Neural progenitor cell (in vitro differentiated cells): ENCODE measurements at regions not wholly inside any gene's neighbourhood (a gene's known extent, or its start where the extent isn't known, plus 50 kb on each side); places are given as distances from the start of the nearest gene placed in this dataset.

Experiments used
- DNase-seq: peaks from one replicate; pipeline ENCODE4 v3.0.0-alpha.2; 2016; ENCODE audit warnings: low spot score
- H2AFZ ChIP-seq: fragments of 200-600 bp; sonication (generic); replicated peaks from 2 replicates; pipeline ENCODE4 v1.6.1; 2016; ENCODE audit warnings: antibody characterized with exemption
- H3F3A ChIP-seq: fragments of 200-600 bp; sonication (generic); 2 replicates; pipeline ENCODE4 v1.6.1; 2016; ENCODE audit warnings: antibody characterized with exemption, low read depth
- H3K27ac ChIP-seq: fragments of 200-600 bp; sonication (generic); 2 replicates; pipeline ENCODE4 v1.5.1; 2016; ENCODE audit warnings: mild to moderate bottlenecking
- H3K27me3 ChIP-seq: fragments of 200-600 bp; sonication (generic); 2 replicates; pipeline ENCODE4 v1.6.1; 2016; ENCODE audit warnings: mild to moderate bottlenecking, moderate library complexity
- H3K36me3 ChIP-seq: fragments of 200-600 bp; sonication (generic); 2 replicates; pipeline ENCODE4 v1.5.1; 2016
- H3K4me1 ChIP-seq: fragments of 200-600 bp; sonication (generic); 2 replicates; pipeline ENCODE4 v1.6.1; 2016; ENCODE audit warnings: mixed run types
- H3K4me2 ChIP-seq: fragments of 200-600 bp; sonication (generic); 2 replicates; pipeline ENCODE4 v1.6.1; 2016
- H3K4me3 ChIP-seq: fragments of 200-600 bp; sonication (generic); 2 replicates; pipeline ENCODE4 v1.5.1; 2016
- H3K79me2 ChIP-seq: fragments of 200-600 bp; sonication (generic); 2 replicates; pipeline ENCODE4 v1.6.1; 2016; ENCODE audit warnings: low read depth
- H3K9ac ChIP-seq: fragments of 200-600 bp; sonication (generic); 2 replicates; pipeline ENCODE4 v1.6.1; 2016
- H3K9me3 ChIP-seq: fragments of 200-600 bp; sonication (generic); 2 replicates; pipeline ENCODE4 v1.5.1; 2016; ENCODE audit warnings: low read depth
- H4K20me1 ChIP-seq: fragments of 200-600 bp; sonication (generic); 2 replicates; pipeline ENCODE4 v1.6.1; 2016; ENCODE audit warnings: low read depth
- H3K27ac Mint-ChIP-seq: 3 replicates; pipeline ENCODE4 v1.8.0; 2021; ENCODE audit warnings: mixed read lengths
- H3K27me3 Mint-ChIP-seq: 2 replicates; pipeline ENCODE4 v1.8.0; 2022; ENCODE audit warnings: low read depth, mild to moderate bottlenecking, inconsistent platforms, moderate library complexity, mixed read lengths; ENCODE audit not compliant: insufficient read depth
- H3K36me3 Mint-ChIP-seq: 3 replicates; pipeline ENCODE4 v1.8.0; 2021; ENCODE audit warnings: mixed read lengths
- H3K4me1 Mint-ChIP-seq: 3 replicates; pipeline ENCODE4 v1.8.0; 2021; ENCODE audit warnings: mixed read lengths
- H3K4me3 Mint-ChIP-seq: 3 replicates; pipeline ENCODE4 v1.8.0; 2021; ENCODE audit warnings: mild to moderate bottlenecking, moderate library complexity, mixed read lengths
- H3K9me3 Mint-ChIP-seq: 3 replicates; pipeline ENCODE4 v1.8.0; 2020; ENCODE audit warnings: mixed read lengths
- CTCF ChIP-seq: fragments of 200-600 bp; sonication (generic); IDR thresholded peaks from 2 replicates; pipeline ENCODE4 v1.5.1; 2017; ENCODE audit warnings: antibody characterized with exemption, mild to moderate bottlenecking
- EZH2 ChIP-seq: fragments of 200-600 bp; sonication (generic); IDR thresholded peaks from 2 replicates; pipeline ENCODE4 v1.6.1; 2017; ENCODE audit warnings: antibody characterized with exemption, mild to moderate bottlenecking, moderate library complexity
- EZH2phosphoT487 ChIP-seq: fragments of 200-600 bp; sonication (generic); IDR thresholded peaks from 2 replicates; pipeline ENCODE4 v1.6.1; 2017; ENCODE audit warnings: antibody characterized with exemption

- no peak overlapping the region for H3K27ac ChIP-seq
Observed at GRCh38 chr14:98594156-98594555, 677.8 kb downstream of the BCL11B start.

GRCh38 chr14:98598576-98598975, 673.4 kb downstream of the BCL11B start:
- Mint-ChIP-seq H3K4me3 (no peak overlapping the region), H3K27ac (no peak overlapping the region), H3K27me3 (no peaks in the 10 kb centered on the region), H3K4me1 (peaks cover 8% of the 10 kb centered on the region), H3K9me3 (peaks cover 3% of the 10 kb centered on the region), H3K36me3 (no peaks in the 10 kb centered on the region)
- Histone ChIP-seq H3K27ac (no peak overlapping the region), H4K20me1 (no peaks in the 10 kb centered on the region), H3F3A (peaks cover 4% of the 10 kb centered on the region), H3K27me3 (no peaks in the 10 kb centered on the region), H3K4me3 (no peak overlapping the region), H2AFZ (no peak overlapping the region), H3K79me2 (no peaks in the 10 kb centered on the region), H3K36me3 (no peaks in the 10 kb centered on the region), H3K4me1 (peaks cover 8% of the 10 kb centered on the region), H3K4me2 (no peak overlapping the region), H3K9ac (no peak overlapping the region), H3K9me3 (no peaks in the 10 kb centered on the region)
- TF ChIP-seq CTCF = no peak
- no peak for DNase-seq

More at GRCh38 chr14:98594156-98594555, 677.8 kb downstream of the BCL11B start:
- Histone ChIP-seq H3K9me3 (no peaks in the 10 kb centered on the region), H3K27me3 (no peaks in the 10 kb centered on the region), H3K4me2 (peak overlapping the region; percentile 61), H3K4me1 (peaks cover 19% of the 10 kb centered on the region), H3K36me3 (no peaks in the 10 kb centered on the region), H3F3A (peaks cover 9% of the 10 kb centered on the region), H3K4me3 (no peak overlapping the region), H3K79me2 (no peaks in the 10 kb centered on the region), H2AFZ (peak overlapping the region; percentile 87), H4K20me1 (no peaks in the 10 kb centered on the region), H3K9ac (no peak overlapping the region)
- peaks cover 2% of the 10 kb centered on the region for H3K27me3 Mint-ChIP-seq
- TF ChIP-seq EZH2phosphoT487 (no peak), CTCF (no peak), EZH2 (no peak)
- H3K4me1 Mint-ChIP-seq = peaks cover 20% of the 10 kb centered on the region
- H3K4me3 Mint-ChIP-seq = peak overlapping the region; percentile 56
- H3K27ac Mint-ChIP-seq = peak overlapping the region; percentile 43
- DNase-seq = no peak
- peaks cover 3% of the 10 kb centered on the region for H3K9me3 Mint-ChIP-seq
- H3K36me3 Mint-ChIP-seq = no peaks in the 10 kb centered on the region

- no peak for DNase-seq
- no peaks in the 10 kb centered on the region for H3F3A ChIP-seq
- peaks cover 3% of the 10 kb centered on the region for H3K4me1 ChIP-seq
- H2AFZ ChIP-seq = no peak overlapping the region
- no peak overlapping the region for H3K4me2 ChIP-seq
- H3K9me3 Mint-ChIP-seq = peaks cover 3% of the 10 kb centered on the region
- H3K4me3 ChIP-seq = no peak overlapping the region
- no peaks in the 10 kb centered on the region for H4K20me1 ChIP-seq
- no peaks in the 10 kb centered on the region for H3K36me3 Mint-ChIP-seq
- no peak overlapping the region for H3K9ac ChIP-seq
- no peak overlapping the region for H3K27ac ChIP-seq
- H3K36me3 ChIP-seq = no peaks in the 10 kb centered on the region
- H3K27me3 ChIP-seq = no peaks in the 10 kb centered on the region
- no peak for TF ChIP-seq CTCF
- no peak for TF ChIP-seq EZH2phosphoT487
- no peak for TF ChIP-seq EZH2
- no peaks in the 10 kb centered on the region for H3K27me3 Mint-ChIP-seq
- no peaks in the 10 kb centered on the region for H3K9me3 ChIP-seq
- H3K4me1 Mint-ChIP-seq = peaks cover 3% of the 10 kb centered on the region
- no peak overlapping the region for H3K27ac Mint-ChIP-seq
- H3K79me2 ChIP-seq = no peaks in the 10 kb centered on the region
- H3K4me3 Mint-ChIP-seq = no peak overlapping the region
Observed at GRCh38 chr14:98599082-98599481, 672.9 kb downstream of the BCL11B start.

GRCh38 chr14:98602983-98603382, 669.0 kb downstream of the BCL11B start:
- H3K4me3 ChIP-seq = no peak overlapping the region
- no peak overlapping the region for H3K4me3 Mint-ChIP-seq
- H3K27ac Mint-ChIP-seq = no peak overlapping the region
- TF ChIP-seq EZH2phosphoT487 (no peak), CTCF (no peak), EZH2 (no peak)
- peaks cover 2% of the 10 kb centered on the region for H3K9me3 Mint-ChIP-seq
- H3F3A ChIP-seq = no peaks in the 10 kb centered on the region
- no peak overlapping the region for H3K9ac ChIP-seq
- no peak overlapping the region for H3K27ac ChIP-seq
- no peaks in the 10 kb centered on the region for H3K79me2 ChIP-seq
- H3K27me3 Mint-ChIP-seq = peaks cover 5% of the 10 kb centered on the region
- H3K27me3 ChIP-seq = no peaks in the 10 kb centered on the region
- H3K4me1 ChIP-seq = no peaks in the 10 kb centered on the region
- H3K9me3 ChIP-seq = no peaks in the 10 kb centered on the region
- no peak for DNase-seq
- H2AFZ ChIP-seq = no peak overlapping the region
- H3K36me3 Mint-ChIP-seq = no peaks in the 10 kb centered on the region
- H4K20me1 ChIP-seq = no peaks in the 10 kb centered on the region
- H3K36me3 ChIP-seq = no peaks in the 10 kb centered on the region
- H3K4me2 ChIP-seq = no peak overlapping the region
- peaks cover 6% of the 10 kb centered on the region for H3K4me1 Mint-ChIP-seq
